ENCODE measurements at regions not wholly inside any gene's neighbourhood (a gene's known extent, or its start where the extent isn't known, plus 50 kb on each side); places are given as distances from the start of the nearest gene placed in this dataset.

DNA sequence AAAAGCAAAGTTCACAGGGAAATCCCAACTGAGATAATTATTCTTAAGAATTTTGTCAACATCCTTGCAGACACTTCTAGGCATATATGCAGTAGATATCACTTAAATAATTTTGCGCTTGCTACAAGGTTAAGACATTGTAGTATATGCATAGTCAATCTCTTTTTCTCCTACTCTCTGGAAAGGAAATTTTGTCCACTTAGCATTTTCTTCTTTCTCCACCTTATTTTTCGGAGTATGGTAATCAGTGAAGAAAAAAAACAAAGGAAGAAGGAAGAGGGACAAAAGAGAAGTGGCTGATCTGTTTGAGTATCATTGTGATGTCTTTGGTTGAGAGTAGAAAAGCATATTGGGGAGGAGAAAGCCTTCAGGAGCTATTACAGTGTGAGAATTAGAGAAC lies 104.6 kb downstream of the LACC1 start:
- DNase-seq (ENCODE audit: low read depth in 2 of 2), result no peak

GRCh38 chr13:43985422-43986072 lies 105.8 kb downstream of the LACC1 start:
- DNase-seq (ENCODE audit: low read depth in 2 of 2), result no peak

- DNase-seq (ENCODE audit: low read depth in 2 of 2), result no peak
Observed at GRCh38 chr13:43986421-43986981, 106.8 kb downstream of the LACC1 start.

GRCh38 chr13:43988302-43988701 lies 108.6 kb downstream of the LACC1 start:
- DNase-seq (ENCODE audit: low read depth in 2 of 2), result no peak

GRCh38 chr13:43990021-43990420 lies 110.3 kb downstream of the LACC1 start:
- DNase-seq (ENCODE audit: low read depth in 2 of 2), result no peak

DNA sequence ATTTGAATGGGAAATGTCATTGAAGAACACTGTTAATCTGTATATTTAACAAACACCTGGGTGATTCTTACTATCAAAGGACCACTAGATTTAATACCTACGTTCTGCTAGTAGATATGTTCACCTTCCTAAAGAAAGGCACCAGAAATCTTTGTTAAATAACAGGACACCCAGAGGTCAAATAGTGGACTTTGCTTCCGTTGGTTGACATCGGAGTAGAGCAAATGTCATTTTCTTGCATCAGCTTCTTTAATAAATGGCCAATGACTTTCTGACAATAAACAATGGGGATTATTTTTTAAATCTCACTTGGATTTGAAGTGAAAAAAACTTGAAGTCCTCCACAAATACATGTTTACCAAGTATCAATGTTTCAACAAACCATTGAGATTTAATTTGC lies 111.1 kb downstream of the LACC1 start:
- DNase-seq (ENCODE audit: low read depth in 2 of 2), result no peak

DNA sequence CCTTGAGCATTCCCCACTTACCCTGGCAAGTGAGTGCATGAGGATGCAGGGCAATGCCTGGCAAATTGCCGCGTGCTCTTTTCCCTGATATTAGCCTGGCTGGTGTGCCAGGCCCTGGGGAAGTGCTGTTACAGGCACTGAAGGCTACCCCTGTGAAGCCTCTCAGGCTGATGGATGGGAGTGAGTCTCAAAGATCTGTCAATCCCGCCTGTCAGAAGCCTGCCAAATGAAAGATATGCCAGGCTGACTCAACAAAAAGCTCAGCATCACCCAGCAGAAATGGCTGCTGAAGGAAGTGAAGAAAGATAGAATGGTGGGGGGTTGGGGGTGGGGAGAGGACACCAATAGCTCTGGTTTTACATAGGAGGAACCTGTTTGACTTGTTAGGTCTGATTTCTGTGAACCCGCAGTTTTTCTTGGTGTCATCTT lies 112.1 kb downstream of the LACC1 start:
- DNase-seq (ENCODE audit: low read depth in 2 of 2), result no peak

- no peak for DNase-seq (ENCODE audit: low read depth in 2 of 2)
Observed at GRCh38 chr13:43992211-43992610, 112.5 kb downstream of the LACC1 start.

DNA sequence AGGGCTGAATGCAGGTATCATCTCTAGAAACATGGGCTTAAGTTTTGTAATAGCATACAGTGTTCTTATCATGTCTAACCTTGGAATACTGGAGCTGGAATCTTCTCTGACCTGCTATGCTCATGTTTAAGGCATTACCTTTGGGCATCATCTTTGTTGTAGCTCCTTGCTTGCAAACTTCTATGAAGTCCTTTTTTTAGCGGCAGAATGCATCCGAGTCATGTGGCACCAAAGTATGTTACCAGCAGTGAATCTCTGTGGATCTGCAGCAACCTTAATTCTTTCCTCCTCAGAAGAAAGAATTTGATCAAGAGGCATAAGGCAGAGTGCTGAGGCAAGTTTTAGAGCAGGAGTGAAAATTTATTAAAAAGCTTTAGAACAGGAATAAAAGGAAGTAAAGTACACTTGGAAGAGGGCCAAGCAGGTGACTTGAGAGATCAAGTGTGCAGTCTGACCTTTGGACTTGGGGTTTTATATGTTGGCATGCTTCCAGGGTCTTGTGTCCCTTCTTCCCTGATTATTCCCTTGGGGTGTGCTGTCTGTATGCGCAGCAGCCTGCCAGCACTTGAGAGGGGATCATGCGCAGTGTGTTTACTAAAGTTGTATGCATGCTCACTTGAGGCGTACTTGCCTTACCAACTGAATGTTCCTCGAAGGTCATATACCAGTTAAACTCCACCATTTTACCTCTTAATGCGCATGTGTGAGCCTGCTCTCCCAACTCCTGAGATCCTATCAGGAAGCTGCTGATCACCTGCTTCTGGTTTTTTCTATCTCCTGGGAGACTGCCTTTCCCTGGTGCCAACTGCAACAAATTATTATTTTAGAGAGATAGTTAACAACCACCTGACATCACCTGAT lies 115.5 kb downstream of the LACC1 start:
- no peak for DNase-seq (ENCODE audit: low read depth in 2 of 2)

GRCh38 chr13:43996221-43996620 lies 116.5 kb downstream of the LACC1 start:
- no peak for DNase-seq (ENCODE audit: low read depth in 2 of 2)

DNA sequence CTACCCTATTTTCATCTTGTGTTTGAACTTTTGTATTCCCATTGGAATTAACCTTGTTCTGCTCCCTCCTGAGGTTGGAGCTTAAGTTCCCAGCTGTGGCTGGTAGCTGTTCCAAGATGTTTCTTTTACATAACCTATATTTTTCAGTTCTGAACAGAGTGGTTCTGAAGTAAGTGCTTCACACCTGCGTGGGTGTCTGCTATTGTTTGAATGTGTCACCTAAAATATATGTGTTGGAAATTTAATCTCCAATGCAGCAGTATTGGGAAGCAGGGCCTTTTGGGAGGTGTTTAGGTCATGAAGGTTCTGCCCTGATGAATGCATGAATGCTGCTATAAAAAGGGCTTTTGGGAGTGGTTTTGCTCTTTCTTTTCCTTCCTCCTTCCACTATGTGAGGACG lies 123.8 kb downstream of the LACC1 start:
- no peak for DNase-seq (ENCODE audit: low read depth in 2 of 2)

DNA sequence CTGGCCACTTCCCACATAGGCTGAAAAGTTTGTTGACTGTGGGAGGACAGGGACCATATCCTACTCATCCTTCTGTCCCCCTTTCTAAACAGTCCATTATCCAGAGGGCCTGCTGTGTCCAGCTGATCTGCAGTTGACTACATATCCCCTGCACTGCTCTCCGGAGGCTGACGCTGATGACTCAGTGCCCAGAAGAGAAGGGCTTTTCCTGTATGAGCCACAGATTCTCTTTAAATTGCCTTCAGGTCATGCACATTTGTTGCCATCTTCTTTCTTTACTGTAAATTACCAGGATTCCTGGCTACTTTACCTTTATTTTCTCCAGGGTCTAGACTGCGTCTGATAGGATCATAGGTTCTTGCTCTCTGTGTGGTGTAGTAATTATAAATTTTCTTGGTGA lies 125.2 kb downstream of the LACC1 start:
- no peak for DNase-seq (ENCODE audit: low read depth in 2 of 2)

DNA sequence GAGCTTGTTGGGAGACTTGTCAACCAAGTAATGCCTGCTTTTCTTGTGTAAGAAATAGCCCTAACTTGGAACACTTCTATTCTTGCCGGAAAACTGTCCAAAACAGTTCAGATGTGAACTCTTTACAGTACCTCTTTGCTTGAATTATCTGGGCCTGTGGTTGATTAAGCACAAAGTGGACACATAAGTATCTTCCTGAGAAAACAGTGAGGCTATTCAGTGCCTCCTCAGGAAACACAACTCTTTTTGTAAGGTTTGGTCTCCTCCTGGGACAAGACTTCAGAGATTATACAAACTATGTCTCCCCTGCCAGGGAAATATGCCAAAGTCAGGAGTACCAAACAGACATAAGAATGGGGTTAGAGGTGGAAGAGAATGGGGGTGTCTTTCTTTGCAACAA lies 127.7 kb downstream of the LACC1 start:
- no peak for DNase-seq (ENCODE audit: low read depth in 2 of 2)

DNA sequence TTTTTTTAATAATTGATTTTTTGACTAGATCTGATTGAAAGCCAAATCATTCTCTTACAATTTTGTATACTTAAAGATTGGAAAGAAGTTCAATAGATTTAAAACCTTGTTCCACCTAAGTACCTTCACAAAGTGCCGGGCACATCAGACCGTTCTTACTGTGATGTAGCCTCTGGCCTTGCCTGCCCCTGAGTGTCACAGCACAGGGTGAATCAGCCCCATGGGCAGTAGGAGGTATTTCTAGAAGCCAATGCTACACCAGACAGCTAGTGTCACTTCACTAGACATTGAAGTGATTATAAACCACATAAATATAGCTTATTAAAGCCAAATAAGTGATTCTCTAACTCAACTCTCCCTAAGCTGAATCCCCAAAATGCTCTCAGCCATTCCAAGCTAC lies 131.3 kb downstream of the LACC1 start:
- DNase-seq (ENCODE audit: low read depth in 2 of 2), result no peak

DNA sequence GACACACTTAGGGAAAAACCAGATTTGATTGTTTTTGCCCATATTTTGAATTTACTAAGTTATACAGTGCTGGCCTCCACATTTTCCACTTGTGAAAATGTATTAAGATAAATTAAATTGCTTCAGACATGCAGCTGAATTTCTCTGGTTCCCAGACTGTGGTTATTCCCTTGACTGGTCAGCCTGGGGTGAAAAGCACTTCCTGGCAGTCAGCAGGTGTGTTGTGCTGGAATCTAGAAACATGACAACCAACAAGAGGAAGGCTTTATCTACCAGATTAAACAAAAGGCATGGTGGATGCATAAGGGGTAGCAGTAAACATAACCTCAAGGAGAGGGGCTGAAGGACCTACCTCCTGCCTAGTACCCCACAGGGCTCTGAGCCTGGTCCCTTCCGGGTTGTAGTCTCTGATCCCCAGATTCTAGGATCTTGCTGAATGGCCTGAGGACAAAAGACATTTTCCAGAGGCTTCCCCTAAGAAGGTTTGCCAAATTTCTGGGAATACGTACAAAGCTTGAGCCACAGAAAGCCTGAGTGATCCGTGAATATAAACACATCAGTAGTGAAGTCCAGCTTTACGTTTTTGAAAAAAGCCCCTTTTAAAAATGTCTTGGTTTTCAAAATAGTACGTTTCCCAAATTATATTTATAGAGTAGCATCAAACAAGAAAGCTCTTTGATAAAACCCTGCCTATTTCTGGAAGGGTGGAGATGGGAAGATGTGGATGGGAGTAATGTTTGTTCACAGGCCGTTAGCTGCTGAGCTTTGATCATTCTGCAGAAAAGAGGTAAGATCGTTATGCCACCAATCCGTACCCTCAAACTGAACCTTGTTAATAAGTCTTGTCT lies 133.4 kb downstream of the LACC1 start:
- no peak for DNase-seq (ENCODE audit: low read depth in 2 of 2)

GRCh38 chr13:44013758-44014291 lies 134.1 kb downstream of the LACC1 start:
- no peak for DNase-seq (ENCODE audit: low read depth in 2 of 2)

DNA sequence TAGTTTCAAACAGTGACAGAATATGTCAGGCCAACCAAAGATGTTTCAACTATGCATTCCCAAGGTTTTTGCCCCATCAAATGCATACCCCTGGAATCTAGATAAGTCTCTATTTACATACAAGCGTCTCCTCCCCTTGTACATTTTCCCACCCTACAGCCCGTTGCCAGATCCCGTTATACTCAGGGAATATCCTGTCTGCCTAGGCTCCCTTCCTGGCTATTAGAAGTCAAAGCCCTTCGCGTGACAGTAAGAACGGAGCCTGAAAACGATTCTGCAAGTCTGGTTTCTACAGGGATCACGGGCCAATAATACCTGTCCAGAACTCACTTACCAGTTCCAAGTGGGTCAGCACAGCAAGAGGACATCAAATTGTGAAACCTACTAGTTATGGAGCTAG lies 134.8 kb downstream of the LACC1 start:
- DNase-seq (ENCODE audit: low read depth in 2 of 2), result no peak

DNA sequence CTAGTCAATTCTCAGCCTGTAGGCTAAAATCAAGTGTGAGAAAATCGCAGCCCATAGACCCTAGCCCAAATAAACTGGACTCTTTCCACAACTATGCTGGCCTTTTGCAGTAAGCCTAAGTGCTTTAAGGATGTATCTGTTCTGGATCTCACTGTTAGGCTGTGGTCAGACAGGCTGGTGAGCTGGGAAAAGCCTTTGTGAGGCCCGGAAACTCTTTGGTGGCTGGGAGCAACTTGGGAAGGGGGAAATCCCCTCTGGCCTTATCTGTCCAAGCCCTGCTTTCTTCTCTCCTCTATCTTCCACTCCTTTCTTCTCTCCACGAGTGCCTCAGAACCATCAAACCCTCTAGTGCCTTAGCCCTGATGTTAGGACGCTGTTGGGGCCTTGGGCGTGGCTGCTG lies 135.4 kb downstream of the LACC1 start:
- no peak for DNase-seq (ENCODE audit: low read depth in 2 of 2)

GRCh38 chr13:44015811-44016210 lies 136.1 kb downstream of the LACC1 start:
- DNase-seq (ENCODE audit: low read depth in 2 of 2), result no peak

DNA sequence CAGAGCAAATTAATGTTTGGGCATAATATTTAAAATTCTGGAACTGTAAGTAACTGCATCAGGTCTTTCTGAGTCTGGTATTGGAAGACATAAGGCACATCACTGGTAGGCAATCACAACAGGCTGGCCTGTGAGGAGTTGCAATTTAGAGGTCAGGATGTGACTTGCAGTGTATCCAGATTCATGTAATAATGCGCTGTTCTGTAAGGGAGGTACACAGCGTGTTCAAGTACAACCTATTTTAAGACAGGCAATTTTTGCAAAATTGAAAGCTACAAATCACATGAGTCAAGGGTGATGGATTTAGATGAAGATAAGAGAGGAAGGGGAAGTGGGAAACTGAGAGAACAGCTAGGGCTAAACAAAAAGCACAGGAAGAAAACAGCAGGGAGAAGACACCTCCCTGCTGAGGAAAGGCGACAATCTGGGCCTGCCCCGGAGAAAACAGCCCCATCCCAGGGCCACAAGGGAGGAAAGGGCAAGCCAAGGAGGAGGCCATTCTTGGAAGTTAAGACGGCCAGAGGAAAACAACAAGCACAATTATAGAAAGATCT lies 138.1 kb downstream of the LACC1 start:
- DNase-seq (ENCODE audit: low read depth in 2 of 2), result no peak

- DNase-seq (ENCODE audit: low read depth in 2 of 2), result no peak
Observed at GRCh38 chr13:44019651-44020050, 139.9 kb downstream of the LACC1 start.

DNA sequence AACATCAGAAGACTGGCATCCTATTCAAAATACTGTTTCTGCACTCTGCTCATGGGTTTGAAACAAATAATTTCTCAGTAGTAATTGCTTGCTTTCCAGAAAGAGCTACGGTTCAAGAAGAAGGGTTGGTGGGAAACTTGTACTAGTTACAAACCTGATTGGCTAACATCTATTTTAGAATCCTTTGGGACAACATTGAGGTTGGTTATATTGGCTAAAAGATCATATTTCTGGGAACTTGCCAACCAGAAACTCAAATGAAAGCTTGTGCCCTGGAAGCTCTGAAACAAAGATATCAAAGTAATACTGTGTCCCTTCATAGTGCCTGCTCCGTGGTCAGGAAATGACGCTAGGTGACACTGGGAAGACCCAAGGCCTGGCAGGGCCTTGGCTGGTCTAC lies 141.7 kb downstream of the LACC1 start:
- DNase-seq (ENCODE audit: low read depth in 2 of 2), result no peak
